ENCODE measurements at regions not wholly inside any gene's neighbourhood (a gene's known extent, or its start where the extent isn't known, plus 50 kb on each side); places are given as distances from the start of the nearest gene placed in this dataset.
"Not testable (repeated sequence)": the region's sequence is repeated elsewhere in the genome, so short reads cannot be mapped to it uniquely, and the experiment has no call there.

DNA sequence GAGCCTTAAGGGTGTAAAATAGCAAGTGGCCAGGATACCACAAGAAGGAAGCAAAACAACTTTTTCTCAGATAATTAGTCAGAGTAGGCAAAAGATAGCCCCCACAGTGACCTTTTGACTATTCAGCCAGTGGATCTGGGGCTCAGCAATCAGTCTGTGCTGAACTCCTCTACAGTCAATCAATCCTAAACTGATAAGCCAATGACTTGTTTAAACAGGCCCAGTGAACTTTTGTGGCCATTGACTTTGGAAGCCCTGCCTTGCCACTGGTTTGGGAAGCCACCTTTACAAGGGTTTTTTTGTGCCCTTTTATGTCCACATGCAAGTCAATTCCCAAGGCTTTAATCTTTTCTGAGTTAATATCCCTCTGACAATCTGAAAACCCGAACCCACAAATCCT lies 1565.0 kb upstream of the WWC1 start:
- no peak for DNase-seq

DNA sequence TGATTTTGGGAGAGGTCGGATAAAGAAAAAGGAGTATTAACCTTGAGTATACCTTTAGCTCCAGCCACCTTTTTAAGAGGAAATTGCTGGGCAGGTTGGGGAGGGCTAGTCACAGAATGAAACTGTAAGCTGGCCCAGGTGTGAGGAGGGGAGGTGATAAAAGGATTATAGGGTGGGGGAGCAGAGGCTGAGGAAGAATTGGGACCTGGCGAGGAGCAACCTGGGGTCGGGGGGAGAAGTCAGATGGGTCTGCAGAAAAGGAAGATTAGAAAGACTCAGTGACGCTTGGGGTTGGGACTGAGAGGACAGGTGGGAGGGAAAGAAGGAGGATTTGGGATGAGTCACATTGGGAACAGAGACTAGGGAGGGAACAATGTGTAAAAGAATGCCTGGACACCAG lies 1548.5 kb upstream of the WWC1 start:
- not testable (repeated sequence) for DNase-seq

DNA sequence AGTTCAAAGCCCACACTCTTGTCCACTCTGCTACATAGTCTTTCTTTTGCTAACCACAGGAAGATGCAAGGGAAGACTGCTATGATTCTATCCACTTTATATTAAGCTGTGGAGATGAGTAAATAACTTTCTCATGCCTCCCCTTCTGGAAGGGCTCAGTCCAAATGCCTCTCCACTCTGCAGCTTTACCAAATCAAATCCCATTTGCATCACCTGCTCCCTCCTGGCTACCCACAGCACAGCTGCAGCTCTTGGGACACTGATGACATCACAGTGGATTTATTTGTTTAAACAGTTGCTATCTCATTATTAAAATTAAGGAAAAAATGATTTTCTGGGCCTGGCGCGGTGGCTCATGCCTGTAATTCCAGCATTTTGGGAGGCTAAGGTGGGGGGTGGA lies 1544.9 kb upstream of the WWC1 start:
- no peak for DNase-seq

DNA sequence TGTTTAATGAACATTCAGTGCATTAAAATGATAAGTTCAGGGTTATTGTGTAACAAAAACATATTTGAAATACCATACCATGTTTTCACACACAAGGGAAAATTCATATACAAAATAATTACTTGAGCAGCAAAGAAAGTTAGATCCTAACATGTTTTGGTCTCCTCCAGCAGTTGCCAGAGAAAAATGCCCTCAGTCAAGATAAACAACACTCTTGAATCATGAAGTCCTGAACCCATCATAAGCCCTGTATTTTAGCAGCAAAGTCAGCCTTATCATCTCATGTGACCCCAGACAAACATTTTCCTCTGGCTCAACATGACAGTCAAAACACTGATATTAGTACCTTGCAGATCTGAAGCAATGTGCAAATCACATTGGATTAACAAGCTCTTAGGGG lies 1541.1 kb upstream of the WWC1 start:
- no peak for DNase-seq

DNA sequence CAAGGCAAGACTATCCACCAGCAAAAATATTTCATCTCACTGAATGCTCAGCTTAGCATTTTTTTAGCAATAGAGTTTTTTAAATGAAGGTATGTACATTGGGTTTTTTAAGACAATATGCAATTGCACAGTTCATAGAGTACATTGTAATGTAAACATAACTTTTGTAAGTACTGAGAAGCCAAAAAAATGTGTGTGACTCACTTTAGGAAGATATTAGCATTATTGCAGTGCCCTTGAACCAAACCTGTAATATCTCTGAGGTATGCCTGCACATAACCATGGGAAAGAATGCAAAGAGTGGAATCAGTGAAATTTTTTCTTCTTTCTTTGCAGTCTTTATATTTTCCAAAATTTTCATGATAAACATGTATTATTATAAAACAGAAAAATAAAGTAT lies 1533.3 kb upstream of the WWC1 start:
- DNase-seq: no peak

- no peak for DNase-seq
Measured at GRCh38 chr5:166767858-166768257, 1523.6 kb upstream of the WWC1 start.

- DNase-seq: no peak
Measured at GRCh38 chr5:166768536-166768935, 1522.9 kb upstream of the WWC1 start.

GRCh38 chr5:166772770-166773169 lies 1518.7 kb upstream of the WWC1 start:
- DNase-seq: no peak

- no peak for DNase-seq
Measured at GRCh38 chr5:166781737-166782136, 1509.7 kb upstream of the WWC1 start.

DNA sequence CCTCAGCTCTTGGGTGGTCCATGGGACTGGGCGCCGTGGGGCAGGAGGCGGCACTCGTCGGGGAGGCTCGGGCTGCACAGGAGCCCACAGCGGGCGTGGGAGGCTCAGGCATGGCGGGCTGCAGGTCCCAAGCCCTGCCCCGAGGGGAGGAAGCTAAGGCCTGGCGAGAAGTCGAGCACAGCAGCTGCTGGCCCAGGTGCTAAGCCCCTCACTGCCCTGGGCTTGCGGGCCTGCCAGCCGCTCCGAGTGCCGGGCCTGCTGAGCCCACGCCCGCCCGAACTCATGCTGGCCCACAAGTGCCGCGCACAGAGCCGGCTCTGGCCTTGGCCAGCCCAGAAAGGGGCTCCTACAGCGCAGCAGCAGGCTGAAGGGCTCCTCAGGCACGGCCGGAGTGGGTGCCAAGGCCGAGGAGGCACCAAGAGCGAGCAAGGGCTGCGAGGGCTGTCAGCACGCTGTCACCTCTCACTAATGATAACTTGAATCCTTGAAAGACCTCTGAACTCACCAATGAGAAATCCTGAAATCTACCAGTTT lies 1506.8 kb upstream of the WWC1 start:
- DNase-seq: no peak

- no peak for DNase-seq
Measured at GRCh38 chr5:166786178-166786577, 1505.3 kb upstream of the WWC1 start.

GRCh38 chr5:166786889-166787288 lies 1504.6 kb upstream of the WWC1 start:
- no peak for DNase-seq

GRCh38 chr5:166788050-166788449 lies 1503.4 kb upstream of the WWC1 start:
- no peak for DNase-seq

- DNase-seq: no peak
Measured at GRCh38 chr5:166795756-166796155, 1495.7 kb upstream of the WWC1 start.

DNA sequence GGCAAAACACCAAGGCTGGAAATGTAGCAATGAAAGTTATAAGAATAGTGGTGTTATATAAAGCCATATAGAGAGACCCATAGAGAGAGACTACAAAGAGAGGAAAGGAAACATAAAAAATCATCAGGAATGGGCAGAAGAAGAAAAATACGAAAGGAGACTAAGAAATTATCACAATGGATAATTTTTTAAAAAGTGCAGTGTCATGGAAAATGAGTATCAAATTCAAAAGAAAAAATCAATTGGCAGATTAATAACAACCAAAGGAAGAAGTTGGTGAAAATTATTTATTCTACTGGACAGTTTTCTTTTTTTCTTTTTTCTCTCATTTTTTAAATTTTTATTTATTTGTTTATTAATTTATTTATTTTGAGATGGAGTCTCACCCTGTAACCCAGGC lies 1488.4 kb upstream of the WWC1 start:
- DNase-seq: no peak

- DNase-seq: not testable (repeated sequence)
Measured at GRCh38 chr5:166804223-166804622, 1487.2 kb upstream of the WWC1 start.

GRCh38 chr5:166804693-166805092 lies 1486.8 kb upstream of the WWC1 start:
- not testable (repeated sequence) for DNase-seq

GRCh38 chr5:166810093-166810658 lies 1481.3 kb upstream of the WWC1 start:
- DNase-seq: not testable (repeated sequence)

- no peak for DNase-seq
Measured at GRCh38 chr5:166810721-166811120, 1480.7 kb upstream of the WWC1 start.

DNA sequence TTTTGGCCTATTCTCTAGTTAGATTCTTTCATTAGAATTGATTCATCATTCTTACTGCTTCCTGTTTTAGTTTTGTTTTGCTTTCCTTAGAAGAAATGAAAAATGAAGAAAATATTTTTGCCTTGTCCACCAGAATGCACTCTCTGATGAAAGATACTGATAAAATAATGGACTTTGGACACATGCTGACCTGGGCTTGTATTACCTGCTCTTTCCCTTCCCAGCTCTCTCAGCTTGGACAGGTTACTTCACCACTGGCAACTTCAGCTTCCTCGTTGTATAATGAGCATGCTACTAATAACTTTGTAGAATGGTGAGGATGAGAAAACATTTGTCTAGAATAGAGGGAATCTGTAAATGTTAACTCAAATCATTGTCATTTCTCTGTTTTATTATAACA lies 1468.1 kb upstream of the WWC1 start:
- no peak for DNase-seq

GRCh38 chr5:166834246-166834645 lies 1457.2 kb upstream of the WWC1 start:
- no peak for DNase-seq

GRCh38 chr5:166845044-166845443 lies 1446.4 kb upstream of the WWC1 start:
- no peak for DNase-seq

- DNase-seq: no peak
Measured at GRCh38 chr5:166856791-166857190, 1434.7 kb upstream of the WWC1 start.

DNA sequence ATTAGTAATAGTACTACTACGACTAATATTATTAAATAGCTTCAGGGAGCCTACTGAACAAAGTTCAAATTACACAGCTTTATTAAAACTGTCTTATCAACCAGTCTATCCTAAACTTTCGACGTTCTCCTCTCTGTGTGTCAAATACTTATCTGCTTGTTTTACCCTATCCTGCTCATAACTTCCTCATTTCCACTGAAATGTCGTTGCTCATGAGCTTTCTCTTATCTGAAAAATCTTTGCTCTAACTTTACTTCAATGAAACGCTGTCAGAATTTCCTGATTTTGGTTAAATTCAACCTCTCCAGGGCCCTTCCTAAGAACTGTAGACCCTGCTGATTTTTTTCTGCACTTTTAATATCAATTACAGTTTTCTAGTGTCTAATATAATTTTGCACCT lies 1431.0 kb upstream of the WWC1 start:
- DNase-seq: no peak

DNA sequence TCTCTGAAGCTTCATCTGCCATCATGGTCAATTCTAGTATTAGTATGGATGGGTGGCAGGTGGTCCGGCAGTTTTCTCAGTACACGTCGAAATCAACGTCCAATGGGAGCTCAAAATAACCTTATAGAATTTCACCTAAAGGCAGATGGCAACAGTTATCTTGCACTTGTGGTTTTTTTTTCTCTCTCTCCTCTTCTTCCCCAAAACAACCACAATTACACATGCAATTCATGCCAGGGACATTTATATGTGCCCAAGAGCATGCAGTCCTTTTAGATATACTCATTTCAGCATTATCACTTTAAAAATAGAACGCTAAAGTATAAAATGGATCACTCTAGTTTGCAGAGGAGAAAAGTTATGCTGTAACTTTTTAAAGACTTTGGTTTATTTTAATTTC lies 1428.9 kb upstream of the WWC1 start:
- DNase-seq: no peak

DNA sequence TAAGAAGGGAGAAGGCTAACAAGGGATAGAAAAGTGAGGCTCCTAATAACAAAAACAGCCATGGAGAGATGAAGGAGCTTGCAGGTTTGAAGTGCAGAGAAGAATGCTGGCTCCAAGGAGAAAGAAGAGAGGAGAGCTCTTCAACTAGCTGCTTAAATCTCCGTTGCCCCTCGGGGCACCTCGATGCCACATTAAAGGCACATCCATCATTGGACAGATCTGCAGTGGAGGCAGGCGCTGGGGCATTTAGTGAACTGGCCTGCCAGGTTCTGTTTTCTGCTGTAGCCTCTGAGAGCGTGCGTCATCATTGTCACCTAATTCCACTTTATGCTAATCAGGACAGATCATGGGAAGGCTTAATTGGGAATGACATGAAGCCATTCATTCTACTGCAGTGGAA lies 1426.2 kb upstream of the WWC1 start:
- DNase-seq: no peak
